IMR-90 (cell line): ENCODE measurements at regions not wholly inside any gene's neighbourhood (a gene's known extent, or its start where the extent isn't known, plus 50 kb on each side); places are given as distances from the start of the nearest gene placed in this dataset.

Experiments
- ATAC-seq: fragments of 200-7000 bp; cut with Tn5 transposase; 2 replicates; pipeline ENCODE4 v1.9.1; 2020; ENCODE audit warnings: low read depth, mild to moderate bottlenecking, moderate library complexity
- BruUV-seq: library from RNA; stranded (reverse); fragments of 400-500 nt; replicated peaks from 2 replicates; lab custom pipeline; 2021; lab: Mats Ljungman, UMichigan
- CTCF ChIA-PET: fragments of 300-600 bp; formaldehyde crosslinking; extraction: SDS; loops from one replicate; lab custom pipeline; 2021; ENCODE audit warnings: antibody characterized with exemption; lab: Yijun Ruan, JAX
- POLR2A ChIA-PET: fragments of 300-600 bp; sonication (Branson Sonifier 250); formaldehyde crosslinking; loops from one replicate; lab custom pipeline; 2022; ENCODE audit warnings: antibody characterized with exemption; ENCODE audit not compliant: unreplicated experiment; lab: Charles Lee
- DNase-seq: peaks from one replicate; pipeline ENCODE4 v3.0.0; 2013
- H2AFZ ChIP-seq: replicated peaks from 2 replicates; pipeline ENCODE3; 2013; ENCODE audit warnings: low read length, mild to moderate bottlenecking; ENCODE audit not compliant: poor library complexity
- H2AK5ac ChIP-seq: 2 replicates; pipeline ENCODE4 v1.6.1; 2013; ENCODE audit warnings: low read depth, low read length, inconsistent platforms
- H2AK9ac ChIP-seq: replicated peaks from 2 replicates; pipeline ENCODE3; 2013; ENCODE audit warnings: mild to moderate bottlenecking, low read depth, low read length, moderate library complexity; ENCODE audit not compliant: poor library complexity
- H2BK120ac ChIP-seq: 2 replicates; pipeline ENCODE4 v1.6.1; 2013; ENCODE audit warnings: low read depth, low read length, inconsistent platforms
- H2BK15ac ChIP-seq: 3 replicates; pipeline ENCODE4 v1.6.1; 2013; ENCODE audit warnings: low read depth, low read length, inconsistent platforms
- H2BK20ac ChIP-seq: 2 replicates; pipeline ENCODE4 v1.6.1; 2013; ENCODE audit warnings: low read depth, mild to moderate bottlenecking, inconsistent platforms, low read length, moderate library complexity
- H2BK5ac ChIP-seq: 2 replicates; pipeline ENCODE4 v1.6.1; 2013; ENCODE audit warnings: mild to moderate bottlenecking, low read depth, low read length, inconsistent platforms; ENCODE audit not compliant: poor library complexity, severe bottlenecking
- H3K14ac ChIP-seq: replicated peaks from 2 replicates; pipeline ENCODE4 v1.6.1; 2013; ENCODE audit warnings: low read depth, low read length, inconsistent platforms
- H3K18ac ChIP-seq: 2 replicates; pipeline ENCODE4 v1.6.1; 2013; ENCODE audit warnings: low read depth, low read length, control low read depth
- H3K23ac ChIP-seq: 2 replicates; pipeline ENCODE4 v1.6.1; 2013; ENCODE audit warnings: low read depth, low read length, inconsistent platforms
- H3K27ac ChIP-seq: 2 replicates; pipeline ENCODE4 v1.5.1; 2013; ENCODE audit warnings: mild to moderate bottlenecking, control low read depth, low read length; ENCODE audit not compliant: insufficient read depth
- H3K27me3 ChIP-seq: 2 replicates; pipeline ENCODE4 v1.6.1; 2013; ENCODE audit warnings: low read length; ENCODE audit not compliant: control insufficient read depth, insufficient read depth
- H3K36me3 ChIP-seq: 2 replicates; pipeline ENCODE4 v1.6.1; 2013; ENCODE audit warnings: low read length, mixed read lengths; ENCODE audit not compliant: control insufficient read depth, insufficient read depth
- H3K4ac ChIP-seq: 2 replicates; pipeline ENCODE4 v1.6.1; 2013; ENCODE audit warnings: low read depth, low read length, inconsistent platforms
- H3K4me1 ChIP-seq: 2 replicates; pipeline ENCODE4 v1.6.1; 2013; ENCODE audit warnings: low read length, mixed read lengths; ENCODE audit not compliant: control insufficient read depth, insufficient read depth
- H3K4me2 ChIP-seq: 2 replicates; pipeline ENCODE4 v1.6.1; 2013; ENCODE audit warnings: low read depth, mild to moderate bottlenecking, control low read depth, low read length, moderate library complexity
- H3K4me3 ChIP-seq: 2 replicates; pipeline ENCODE4 v1.5.1; 2013; ENCODE audit warnings: low read depth, mild to moderate bottlenecking, control low read depth, low read length, moderate library complexity; ENCODE audit not compliant: insufficient read depth
- H3K56ac ChIP-seq: 2 replicates; pipeline ENCODE4 v1.6.1; 2013; ENCODE audit warnings: low read length, inconsistent platforms; ENCODE audit not compliant: insufficient read depth; ENCODE audit errors: extremely low read depth
- H3K79me1 ChIP-seq, 2 experiments: 2 replicates each; pipeline ENCODE4 v1.6.1; 2013; ENCODE audit warnings: low read length in 2 of 2, inconsistent platforms in 1 of 2, low read depth in 1 of 2
- H3K9ac ChIP-seq: 2 replicates; pipeline ENCODE4 v1.6.1; 2013; ENCODE audit warnings: low read depth, low read length, control low read depth
- H3K9me1 ChIP-seq: 2 replicates; pipeline ENCODE4 v1.6.1; 2013; ENCODE audit warnings: low read length, inconsistent platforms; ENCODE audit not compliant: insufficient read depth
- H3K9me3 ChIP-seq: 2 replicates; pipeline ENCODE4 v1.6.1; 2013; ENCODE audit warnings: low read length; ENCODE audit not compliant: control insufficient read depth, insufficient read depth
- H4K20me1 ChIP-seq: 2 replicates; pipeline ENCODE4 v1.6.1; 2013; ENCODE audit warnings: low read length, inconsistent platforms; ENCODE audit not compliant: insufficient read depth
- H4K5ac ChIP-seq: 2 replicates; pipeline ENCODE4 v1.6.1; 2013; ENCODE audit warnings: mild to moderate bottlenecking, low read depth, low read length, control low read depth
- H4K8ac ChIP-seq, 2 experiments: 2 replicates each; pipeline ENCODE4 v1.6.1; 2013; ENCODE audit warnings: low read depth in 2 of 2, low read length in 2 of 2, control low read depth in 1 of 2, inconsistent platforms in 1 of 2
- H4K91ac ChIP-seq: 2 replicates; pipeline ENCODE4 v1.6.1; 2013; ENCODE audit warnings: low read depth, low read length, inconsistent platforms; ENCODE audit not compliant: insufficient read depth
- BHLHE40 ChIP-seq: fragments of 150-350 bp; IDR thresholded peaks from 2 replicates; pipeline ENCODE4 v1.6.1; 2016; ENCODE audit warnings: mild to moderate bottlenecking, low read depth, low read length
- CEBPB ChIP-seq: IDR thresholded peaks from 2 replicates; pipeline ENCODE4 v1.6.1; 2012; ENCODE audit warnings: low read depth, low read length, improper control_type of control experiment
- CHD1 ChIP-seq: IDR thresholded peaks from 2 replicates; pipeline ENCODE4 v1.6.1; 2012; ENCODE audit warnings: low read depth, low read length, improper control_type of control experiment
- CTCF ChIP-seq: conservative IDR thresholded peaks from 2 replicates; pipeline ENCODE4 v1.5.1; 2012; ENCODE audit warnings: mild to moderate bottlenecking, low read depth, low read length, improper control_type of control experiment
- ELK1 ChIP-seq: fragments of 150-350 bp; IDR thresholded peaks from 2 replicates; pipeline ENCODE4 v1.6.1; 2016; ENCODE audit warnings: low read depth, mild to moderate bottlenecking, low read length, moderate library complexity, borderline replicate concordance
- FOS ChIP-seq: fragments of 150-350 bp; IDR thresholded peaks from 2 replicates; pipeline ENCODE4 v1.6.1; 2016; ENCODE audit warnings: low read depth, low read length
- MAFK ChIP-seq: IDR thresholded peaks from 2 replicates; pipeline ENCODE4 v1.6.1; 2012; ENCODE audit warnings: low read depth, low read length, improper control_type of control experiment
- MAZ ChIP-seq: IDR thresholded peaks from 2 replicates; pipeline ENCODE4 v1.6.1; 2012; ENCODE audit warnings: low read depth, mild to moderate bottlenecking, low read length, improper control_type of control experiment, moderate library complexity, borderline replicate concordance
- MXI1 ChIP-seq: IDR thresholded peaks from 2 replicates; pipeline ENCODE4 v1.6.1; 2012; ENCODE audit warnings: low read depth, mild to moderate bottlenecking, low read length, moderate library complexity, borderline replicate concordance
- NFE2L2 ChIP-seq: fragments of 150-350 bp; IDR thresholded peaks from 2 replicates; pipeline ENCODE4 v1.6.1; 2016; ENCODE audit warnings: low read depth, mild to moderate bottlenecking, low read length
- POLR2A ChIP-seq: IDR thresholded peaks from 2 replicates; pipeline ENCODE4 v1.6.1; 2012; ENCODE audit warnings: mild to moderate bottlenecking, low read depth, low read length
- RAD21 ChIP-seq: IDR thresholded peaks from 2 replicates; pipeline ENCODE4 v1.6.1; 2012; ENCODE audit warnings: low read length, improper control_type of control experiment
- RCOR1 ChIP-seq: IDR thresholded peaks from 2 replicates; pipeline ENCODE4 v1.6.1; 2012; ENCODE audit warnings: mild to moderate bottlenecking, low read length, improper control_type of control experiment; ENCODE audit not compliant: insufficient replicate concordance
- RFX5 ChIP-seq: IDR thresholded peaks from 2 replicates; pipeline ENCODE4 v1.8.0; 2012; ENCODE audit warnings: low read depth, mild to moderate bottlenecking, low read length, moderate library complexity
- SMC3 ChIP-seq: fragments of 150-350 bp; IDR thresholded peaks from 2 replicates; pipeline ENCODE4 v1.6.1; 2016; ENCODE audit warnings: low read depth, mild to moderate bottlenecking, antibody characterized with exemption, low read length, moderate library complexity
- USF2 ChIP-seq: fragments of 150-350 bp; IDR thresholded peaks from 2 replicates; pipeline ENCODE4 v1.6.1; 2017; ENCODE audit warnings: mild to moderate bottlenecking, antibody characterized with exemption, low read length, low read depth
- WGBS, 2 experiments: methylation state at CpG; one replicate each; pipeline versions ENCODE4 v1.1.5 to v1.1.7; 2013; ENCODE audit warnings: missing lambda C conversion rate in 2 of 2; ENCODE audit not compliant: insufficient read length in 1 of 2; ENCODE audit errors: extremely low coverage in 2 of 2; 5-methylcytosine and 5-hydroxymethylcytosine counted together
- dilution Hi-C: fragments of 300-500 bp; cut with HindIII; formaldehyde crosslinking; loops from one replicate; pipeline ENCODE4 v1.14.3; 2018; ENCODE audit warnings: low sequenced_read_pairs; ENCODE audit not compliant: unreplicated experiment
- in situ Hi-C: fragments of 300-500 bp; cut with MboI; formaldehyde crosslinking; loops from 3 replicates; pipeline ENCODE4 v1.14.3; 2019; ENCODE audit warnings: low sequenced_read_pairs, inconsistent platforms, mixed read lengths
- intact Hi-C: fragments of 100-400 bp; cut with micrococcal nuclease; formaldehyde crosslinking; loops from 2 replicates; pipeline ENCODE4 v1.10.0; 2022

- no peak for DNase-seq
- POLR2A ChIA-PET, result no interaction called here
- H2BK20ac ChIP-seq, result no peak overlapping the region
- H2BK15ac ChIP-seq, result no peak overlapping the region
- no peak overlapping the region for H3K9ac ChIP-seq
- no peaks in the 10 kb centered on the region for H3K9me1 ChIP-seq
- H3K23ac ChIP-seq, result no peak overlapping the region
- no CpG with 5 or more reads among the region's 5 CpGs for WGBS, 2 experiments
- BruUV-seq, result no TSS peak
- intact Hi-C loops, result loop anchor here (2.0 kb wide), 1 partner anchor 20 kb away; no protein-coding TSS in a partner anchor
- no peak overlapping the region for H4K5ac ChIP-seq
- no peak overlapping the region for H3K4me3 ChIP-seq
- H3K27me3 ChIP-seq, result no peaks in the 10 kb centered on the region
- H2BK120ac ChIP-seq, result no peak overlapping the region
- H2AFZ ChIP-seq, result no peak overlapping the region
- H3K36me3 ChIP-seq, result no peaks in the 10 kb centered on the region
- H3K56ac ChIP-seq, result no peak overlapping the region
- in situ Hi-C loops, result no loop called here
- dilution Hi-C loops, result no loop called here
- ATAC-seq, result no peak
- no peak overlapping the region for H4K8ac ChIP-seq
- TF ChIP-seq RAD21 (no peak), ELK1 (no peak), BHLHE40 (no peak), RCOR1 (no peak), MXI1 (no peak), MAZ (no peak), CTCF (no peak), MAFK (no peak), RFX5 (no peak), NFE2L2 (no peak), FOS (no peak), SMC3 (no peak), USF2 (no peak), CEBPB (no peak), POLR2A (no peak), CHD1 (no peak)
- H3K4me1 ChIP-seq, result no peaks in the 10 kb centered on the region
- H2BK5ac ChIP-seq, result no peak overlapping the region
- H3K18ac ChIP-seq, result no peak overlapping the region
- H3K27ac ChIP-seq, result no peak overlapping the region
- no peaks in the 10 kb centered on the region; the same call in 1 of the 2 replicates for H3K9me3 ChIP-seq
- H3K4ac ChIP-seq, result no peak overlapping the region
- no peak overlapping the region for H2AK9ac ChIP-seq
- no peaks in the 10 kb centered on the region for H4K20me1 ChIP-seq
- CTCF ChIA-PET, result no interaction called here
- H2AK5ac ChIP-seq, result no peak overlapping the region
- no peak overlapping the region for H4K91ac ChIP-seq
- no peak overlapping the region for H3K14ac ChIP-seq
- H3K4me2 ChIP-seq, result no peak overlapping the region
- no peaks in the 10 kb centered on the region for H3K79me1 ChIP-seq
Measured at GRCh38 chr1:95536501-95536900, 302.5 kb downstream of the RWDD3 start.
